ENCODE measurements at regions not wholly inside any gene's neighbourhood (a gene's known extent, or its start where the extent isn't known, plus 50 kb on each side); places are given as distances from the start of the nearest gene placed in this dataset.

- TF ChIP-seq REST (IDR thresholded peaks at IDR 0.05) (no peak), TP53 (CRISPR knock-in tag; IDR thresholded peaks at IDR 0.05) (no peak), E2F6 (IDR thresholded peaks at IDR 0.05; ENCODE audit: borderline replicate concordance, low read depth) (no peak), POLR2AphosphoS2 (conservative IDR thresholded peaks at IDR 0.05; ENCODE audit: low read length) (no peak), MYC (IDR thresholded peaks at IDR 0.05; ENCODE audit: borderline replicate concordance, low read length) (no peak), HOXB13 (CRISPR knock-in tag; IDR thresholded peaks at IDR 0.05; ENCODE audit: low read depth) (no peak), MAFK (IDR thresholded peaks at IDR 0.05; ENCODE audit: partially characterized antibody) (no peak), ZNF302 (CRISPR knock-in tag; IDR thresholded peaks at IDR 0.05) (no peak), USF2 (IDR thresholded peaks at IDR 0.05) (no peak), SMC3 (IDR thresholded peaks at IDR 0.05) (peak; percentile 38; the same call in 2 of the 3 replicates), SREBF2 (IDR thresholded peaks at IDR 0.05) (no peak), PBX3 (IDR thresholded peaks at IDR 0.05) (peak; percentile 65; the same call in 1 of the 2 replicates), GATA3 (IDR thresholded peaks at IDR 0.05; ENCODE audit: borderline replicate concordance) (peak; percentile 95), RARB (CRISPR knock-in tag; IDR thresholded peaks at IDR 0.05) (no peak), BCL3 (IDR thresholded peaks at IDR 0.05) (peak; percentile 75; the same call in 2 of the 3 replicates), TFCP2L1 (CRISPR knock-in tag; IDR thresholded peaks at IDR 0.05) (no peak), KDM1A (IDR thresholded peaks at IDR 0.05; ENCODE audit: low read depth) (no peak)
Observed at GRCh38 chr6:121691126-121691551, 255.7 kb downstream of the GJA1 start (continued).

- no peak for FAIRE-seq
- CTCF ChIA-PET: no interaction called here
- WGBS (ENCODE audit: missing lambda C conversion rate): 0% methylated on average over 3 of the region's 3 CpGs
Observed at GRCh38 chr6:121694389-121694788, 258.9 kb downstream of the GJA1 start.

More at GRCh38 chr6:121694389-121694788, 258.9 kb downstream of the GJA1 start:
- ATAC-seq (peak; percentile 48 to 64; a peak in 4 of 6 replicates), DNase-seq (ENCODE audit: low read depth in 1 of 2, low spot score in 1 of 2) (no peak)
- TF ChIP-seq TFCP2L1 (CRISPR knock-in tag; IDR thresholded peaks at IDR 0.05) (no peak), KDM5A (IDR thresholded peaks at IDR 0.05) (no peak), EHF (CRISPR knock-in tag; IDR thresholded peaks at IDR 0.05) (no peak), ZC3H11A (IDR thresholded peaks at IDR 0.05) (no peak), MAX (IDR thresholded peaks at IDR 0.05) (no peak), RNF2 (IDR thresholded peaks at IDR 0.05; ENCODE audit: borderline replicate concordance, low read depth) (no peak), RARB (CRISPR knock-in tag; IDR thresholded peaks at IDR 0.05) (no peak)
- Histone ChIP-seq H3K27ac (peak overlapping the region; percentile 80 to 85), H3K9me3 (no peaks in the 10 kb centered on the region), H3K4me2 (peak overlapping the region; percentile 79), H3K4me1 (peaks cover 74% of the 10 kb centered on the region), H3K4me3 (no peak overlapping the region)
- POLR2A ChIA-PET: interaction anchor here (0.7 kb wide), 1 partner anchor 77 kb away, joined by 5 read pairs; no protein-coding TSS in a partner anchor

All from A549 (cell line).